ENCODE measurements at regions not wholly inside any gene's neighbourhood (a gene's known extent, or its start where the extent isn't known, plus 50 kb on each side); places are given as distances from the start of the nearest gene placed in this dataset.
"Not testable (repeated sequence)": the region's sequence is repeated elsewhere in the genome, so short reads cannot be mapped to it uniquely, and the experiment has no call there.

DNA sequence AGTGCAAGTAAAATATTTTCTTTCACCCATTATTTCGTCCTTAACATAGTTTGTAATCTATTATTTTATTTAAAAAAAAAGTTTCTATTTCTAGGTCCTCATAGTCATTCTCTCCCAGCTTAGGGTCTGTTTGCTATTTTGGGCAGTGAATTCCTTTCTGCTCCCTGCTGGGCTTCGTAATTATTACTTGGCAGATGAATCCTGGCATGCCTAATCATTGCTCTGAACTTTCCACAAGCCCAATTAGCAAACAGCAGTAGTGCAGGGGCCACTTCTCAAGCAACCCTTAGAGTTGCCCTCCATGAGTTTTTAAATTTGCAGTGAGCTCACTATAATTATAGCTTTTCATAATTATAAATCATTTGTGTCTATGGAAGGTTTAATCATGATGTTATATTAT, 1378.3 kb upstream of the SEL1L start:
- H3K4me3 ChIP-seq (ENCODE audit: control insufficient read depth, low read depth, low read length), result no peak overlapping the region
- TF ChIP-seq, protein P1, sequence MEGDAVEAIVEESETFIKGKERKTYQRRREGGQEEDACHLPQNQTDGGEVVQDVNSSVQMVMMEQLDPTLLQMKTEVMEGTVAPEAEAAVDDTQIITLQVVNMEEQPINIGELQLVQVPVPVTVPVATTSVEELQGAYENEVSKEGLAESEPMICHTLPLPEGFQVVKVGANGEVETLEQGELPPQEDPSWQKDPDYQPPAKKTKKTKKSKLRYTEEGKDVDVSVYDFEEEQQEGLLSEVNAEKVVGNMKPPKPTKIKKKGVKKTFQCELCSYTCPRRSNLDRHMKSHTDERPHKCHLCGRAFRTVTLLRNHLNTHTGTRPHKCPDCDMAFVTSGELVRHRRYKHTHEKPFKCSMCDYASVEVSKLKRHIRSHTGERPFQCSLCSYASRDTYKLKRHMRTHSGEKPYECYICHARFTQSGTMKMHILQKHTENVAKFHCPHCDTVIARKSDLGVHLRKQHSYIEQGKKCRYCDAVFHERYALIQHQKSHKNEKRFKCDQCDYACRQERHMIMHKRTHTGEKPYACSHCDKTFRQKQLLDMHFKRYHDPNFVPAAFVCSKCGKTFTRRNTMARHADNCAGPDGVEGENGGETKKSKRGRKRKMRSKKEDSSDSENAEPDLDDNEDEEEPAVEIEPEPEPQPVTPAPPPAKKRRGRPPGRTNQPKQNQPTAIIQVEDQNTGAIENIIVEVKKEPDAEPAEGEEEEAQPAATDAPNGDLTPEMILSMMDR (IDR thresholded peaks at IDR 0.05; ENCODE audit: control insufficient read depth, insufficient read depth, low read depth, low read length, missing control alignments), result no peak
- no peak for DNase-seq (ENCODE audit: low read depth)

DNA sequence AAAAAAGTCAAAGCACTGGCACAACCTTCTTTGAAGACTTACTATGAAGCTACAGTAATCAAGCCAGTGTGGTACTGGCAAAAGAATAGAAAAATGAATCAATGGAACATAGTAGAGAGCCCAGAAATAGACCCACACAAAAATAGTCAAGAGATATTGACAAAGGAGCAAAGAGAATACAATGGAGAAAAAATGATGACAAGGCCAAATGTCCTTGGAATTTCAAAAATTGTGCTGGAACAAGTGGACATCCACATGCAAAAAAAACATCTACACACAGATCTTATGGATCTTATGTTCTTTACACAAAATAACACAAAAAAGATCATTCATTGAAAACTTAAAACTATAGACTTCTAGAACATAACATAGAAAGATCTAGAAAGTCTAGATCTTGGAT, 1379.7 kb upstream of the SEL1L start:
- TF ChIP-seq, protein P1 (IDR thresholded peaks at IDR 0.05; ENCODE audit: control insufficient read depth, insufficient read depth, low read depth, low read length, missing control alignments), result no peak
- no peak overlapping the region for H3K4me3 ChIP-seq (ENCODE audit: control insufficient read depth, low read depth, low read length)
- no peak for DNase-seq (ENCODE audit: low read depth)

DNA sequence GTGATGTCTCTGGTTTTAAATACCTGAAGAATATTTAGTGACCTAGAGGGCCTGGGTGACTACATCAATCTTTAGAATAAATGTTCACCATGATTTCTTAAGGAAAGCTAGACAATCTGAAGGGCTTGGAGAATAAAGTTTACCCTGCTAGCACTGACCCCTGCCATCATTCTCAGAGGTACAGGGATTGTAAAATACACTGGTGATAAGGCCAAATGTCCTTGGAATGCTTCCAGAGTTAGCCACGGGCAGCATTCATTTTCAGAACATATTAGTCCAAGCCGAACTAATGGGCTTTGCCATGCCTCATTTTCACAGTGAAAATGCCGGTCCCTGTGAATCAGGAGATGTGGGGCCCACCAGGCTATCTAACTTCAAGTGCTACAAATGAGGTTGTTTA, 1381.7 kb upstream of the SEL1L start:
- no peak overlapping the region for H3K4me3 ChIP-seq (ENCODE audit: control insufficient read depth, low read depth, low read length)
- TF ChIP-seq, protein P1 (IDR thresholded peaks at IDR 0.05; ENCODE audit: control insufficient read depth, insufficient read depth, low read depth, low read length, missing control alignments), result no peak
- DNase-seq (ENCODE audit: low read depth), result no peak

DNA sequence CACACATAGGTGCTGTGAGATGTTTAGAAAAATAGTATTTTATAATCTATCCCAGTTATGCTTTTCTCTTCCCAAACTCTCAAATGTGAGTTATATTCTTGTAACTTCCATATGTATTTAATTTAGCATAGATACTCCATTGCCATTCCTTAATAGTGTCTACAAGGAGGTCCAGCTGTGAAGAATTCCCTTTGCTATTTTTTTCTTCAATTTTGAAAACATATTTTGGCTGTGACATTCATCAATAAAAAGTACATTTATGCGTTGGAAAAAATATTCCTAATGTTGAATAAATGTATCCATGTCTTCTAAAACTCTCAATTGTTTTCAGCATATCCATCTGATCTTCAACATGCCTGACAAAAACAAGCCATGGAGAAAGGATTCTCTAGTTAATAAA, 1402.0 kb upstream of the SEL1L start:
- no peak overlapping the region for H3K4me3 ChIP-seq (ENCODE audit: control insufficient read depth, low read depth, low read length)
- TF ChIP-seq, protein P1 (IDR thresholded peaks at IDR 0.05; ENCODE audit: control insufficient read depth, insufficient read depth, low read depth, low read length, missing control alignments), result no peak
- DNase-seq (ENCODE audit: low read depth), result no peak

DNA sequence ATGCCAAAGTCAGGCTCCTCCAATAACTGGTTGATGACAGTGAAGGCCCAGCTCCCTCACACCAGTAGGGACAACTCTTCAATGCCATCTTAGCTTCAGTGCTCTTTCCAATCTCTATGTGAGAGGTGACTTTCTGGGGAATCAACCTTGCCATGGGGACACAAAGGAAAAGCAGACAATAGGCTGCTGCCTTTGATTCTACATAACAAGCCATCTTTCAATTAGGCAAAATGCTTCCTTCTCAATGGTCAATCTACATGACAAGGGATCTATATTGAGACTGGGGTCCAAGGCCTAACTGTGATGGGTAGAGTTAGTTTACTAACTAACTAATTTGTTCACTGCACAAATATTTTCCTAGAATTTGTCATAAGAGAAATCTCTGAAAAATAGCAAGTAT, 1417.5 kb upstream of the SEL1L start:
- TF ChIP-seq, protein P1 (IDR thresholded peaks at IDR 0.05; ENCODE audit: control insufficient read depth, insufficient read depth, low read depth, low read length, missing control alignments), result no peak
- no peak overlapping the region for H3K4me3 ChIP-seq (ENCODE audit: control insufficient read depth, low read depth, low read length)
- DNase-seq (ENCODE audit: low read depth), result no peak

DNA sequence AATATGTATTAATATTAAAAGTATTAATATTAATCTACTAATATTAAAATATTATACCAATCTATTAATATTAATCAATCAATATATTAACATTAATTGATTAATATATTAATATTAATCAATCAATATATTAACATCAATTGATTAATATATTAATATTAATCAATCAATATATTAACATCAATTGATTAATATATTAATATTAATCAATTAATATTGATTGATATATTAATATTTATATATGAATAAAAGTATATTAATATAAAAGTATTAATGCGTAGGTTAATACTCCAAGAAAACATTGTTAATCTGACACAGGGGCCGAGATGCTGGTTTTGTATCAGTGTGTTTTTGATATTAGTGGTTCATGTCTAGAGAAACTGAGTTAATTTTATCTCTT, 1430.1 kb upstream of the SEL1L start:
- DNase-seq (ENCODE audit: low read depth), result no peak
- no peak overlapping the region for H3K4me3 ChIP-seq (ENCODE audit: control insufficient read depth, low read depth, low read length)
- TF ChIP-seq, protein P1 (IDR thresholded peaks at IDR 0.05; ENCODE audit: control insufficient read depth, insufficient read depth, low read depth, low read length, missing control alignments), result no peak

DNA sequence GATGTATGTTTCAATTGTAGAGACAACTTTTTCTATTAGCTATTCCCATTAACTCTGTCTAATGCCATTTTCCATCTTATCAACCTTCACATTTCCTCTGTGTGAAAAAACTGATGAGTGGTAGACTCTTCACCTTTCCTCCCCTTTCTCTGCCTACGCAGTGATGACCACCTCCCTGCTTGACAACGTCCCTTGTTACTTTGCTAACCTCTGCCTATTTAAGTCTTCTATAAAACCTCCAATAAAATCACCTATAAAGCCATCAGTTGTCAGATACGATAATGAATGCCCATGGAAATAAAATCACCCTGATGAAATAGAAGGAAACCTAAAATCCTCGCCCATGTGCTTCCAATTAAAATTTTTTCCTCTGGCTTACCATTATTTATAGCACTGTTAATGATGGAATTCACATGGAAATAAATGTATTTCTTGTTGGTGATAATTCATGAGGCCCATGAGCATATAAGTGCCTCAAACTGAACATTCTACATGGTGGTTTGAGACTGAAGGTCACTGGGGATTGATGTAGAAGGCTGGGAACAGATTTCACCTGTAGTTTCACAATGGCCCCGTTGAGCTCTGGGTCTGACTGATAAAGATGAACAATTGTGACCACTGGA, 1454.0 kb upstream of the SEL1L start:
- DNase-seq (ENCODE audit: low read depth), result no peak
- TF ChIP-seq, protein P1 (IDR thresholded peaks at IDR 0.05; ENCODE audit: control insufficient read depth, insufficient read depth, low read depth, low read length, missing control alignments), result no peak
- no peak overlapping the region for H3K4me3 ChIP-seq (ENCODE audit: control insufficient read depth, low read depth, low read length)

DNA sequence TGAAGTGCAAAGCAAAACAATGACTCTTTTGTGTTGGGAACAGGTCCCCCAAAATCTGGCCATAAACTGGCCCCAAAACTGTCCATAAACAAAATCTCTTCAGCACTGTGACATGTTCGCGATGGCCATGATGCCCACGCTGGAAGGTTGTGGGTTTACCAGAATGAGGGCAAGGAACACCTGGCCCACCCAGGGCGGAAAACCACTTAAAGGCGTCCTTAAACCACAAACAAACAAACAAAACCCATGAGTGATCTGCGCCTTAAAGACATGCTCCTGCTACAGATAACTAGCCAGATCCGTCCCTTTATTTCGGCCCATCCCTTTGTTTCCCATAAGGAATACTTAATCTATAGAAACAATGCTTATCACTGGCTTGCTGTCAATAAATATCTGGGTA, 1460.9 kb upstream of the SEL1L start:
- not testable (repeated sequence) for H3K4me3 ChIP-seq (ENCODE audit: control insufficient read depth, low read depth, low read length); DNase-seq (ENCODE audit: low read depth)
